NT2/D1 (cell line): ENCODE measurements at regions not wholly inside any gene's neighbourhood (a gene's known extent, or its start where the extent isn't known, plus 50 kb on each side); places are given as distances from the start of the nearest gene placed in this dataset.

Experiments
- DNase-seq: peaks from one replicate; pipeline ENCODE4 v3.0.0-alpha.2; 2011; ENCODE audit warnings: low read depth, low spot score
- H3K27me3 ChIP-seq: 2 replicates; pipeline ENCODE4 v1.6.0; 2011; ENCODE audit warnings: mild to moderate bottlenecking; ENCODE audit not compliant: insufficient read length, insufficient read depth
- H3K36me3 ChIP-seq: 2 replicates; pipeline ENCODE4 v1.6.1; 2011; ENCODE audit warnings: mild to moderate bottlenecking, low read length, mixed read lengths; ENCODE audit not compliant: insufficient read depth, insufficient read length
- H3K4me1 ChIP-seq: 2 replicates; pipeline ENCODE4 v1.5.1; 2011; ENCODE audit not compliant: insufficient read depth, insufficient read length
- H3K4me3 ChIP-seq: 2 replicates; pipeline ENCODE4 v1.5.1; 2011; ENCODE audit warnings: low read depth; ENCODE audit not compliant: insufficient read length
- H3K9ac ChIP-seq: 2 replicates; pipeline ENCODE4 v1.6.0; 2011; ENCODE audit warnings: low read depth; ENCODE audit not compliant: insufficient read length
- H3K9me3 ChIP-seq: 2 replicates; pipeline ENCODE4 v1.5.1; 2011; ENCODE audit warnings: mild to moderate bottlenecking, low read length; ENCODE audit not compliant: insufficient read depth
- SUZ12 ChIP-seq: IDR thresholded peaks from 2 replicates; pipeline ENCODE4 v1.6.1; 2011; ENCODE audit not compliant: insufficient read length, insufficient read depth; ENCODE audit errors: extremely low read depth
- YY1 ChIP-seq: IDR thresholded peaks from 2 replicates; pipeline ENCODE4 v1.6.1; 2011; ENCODE audit not compliant: insufficient read length, insufficient read depth
- ZNF274 ChIP-seq: IDR thresholded peaks from 2 replicates; pipeline ENCODE4 v1.6.1; 2011; ENCODE audit warnings: mild to moderate bottlenecking, low read depth, low read length

DNA sequence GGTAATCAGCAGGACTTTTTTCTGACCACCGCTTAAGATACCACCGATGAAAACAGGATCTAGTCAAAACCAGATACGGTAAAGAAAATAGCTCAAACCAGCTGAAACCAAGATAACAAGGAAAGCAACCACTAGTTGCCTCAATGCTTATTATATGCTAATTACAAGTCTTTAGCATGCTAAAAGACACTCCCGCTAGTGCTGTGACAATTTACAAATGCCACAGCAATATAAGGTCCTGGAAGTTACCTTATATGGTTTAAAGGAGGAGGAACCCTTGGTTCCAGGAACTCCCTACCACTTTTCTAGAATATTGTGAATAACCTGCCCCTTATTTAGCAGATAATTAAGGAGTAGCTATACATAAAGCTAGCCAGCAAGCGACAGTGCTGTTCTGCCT lies 976.4 kb upstream of the SEL1L start:
- no peak for TF ChIP-seq YY1
- no peak for TF ChIP-seq ZNF274
- TF ChIP-seq SUZ12, result no peak
- no peak for DNase-seq
- H3K9me3 ChIP-seq, result no peaks in the 10 kb centered on the region
- no peaks in the 10 kb centered on the region for H3K36me3 ChIP-seq
- no peaks in the 10 kb centered on the region for H3K27me3 ChIP-seq
- H3K4me1 ChIP-seq, result no peaks in the 10 kb centered on the region
- no peak overlapping the region for H3K9ac ChIP-seq
- H3K4me3 ChIP-seq, result no peak overlapping the region

DNA sequence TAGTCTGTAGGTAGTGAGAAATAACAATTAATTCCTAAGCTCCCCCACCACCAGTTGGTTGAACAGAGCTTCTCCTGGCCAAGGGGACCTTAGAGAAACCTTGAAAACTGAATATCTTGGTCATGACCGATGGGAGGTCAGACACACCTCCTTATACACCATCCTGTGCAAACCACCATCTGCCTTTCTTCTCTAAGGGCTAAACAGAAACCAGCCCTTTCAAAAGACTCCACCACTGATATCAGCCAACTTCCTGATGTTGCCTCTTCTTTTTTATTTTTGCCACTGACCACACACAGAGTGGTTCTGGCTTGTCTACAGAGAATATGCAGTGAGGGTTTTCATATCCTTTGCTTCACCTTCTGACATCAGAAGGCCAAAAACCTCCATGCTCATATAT lies 977.7 kb upstream of the SEL1L start:
- Histone ChIP-seq H3K9ac (no peak overlapping the region), H3K4me1 (no peaks in the 10 kb centered on the region), H3K9me3 (no peaks in the 10 kb centered on the region), H3K27me3 (no peaks in the 10 kb centered on the region), H3K4me3 (no peak overlapping the region), H3K36me3 (no peaks in the 10 kb centered on the region)
- TF ChIP-seq ZNF274, result no peak
- no peak for TF ChIP-seq SUZ12
- TF ChIP-seq YY1, result no peak
- DNase-seq, result no peak

DNA sequence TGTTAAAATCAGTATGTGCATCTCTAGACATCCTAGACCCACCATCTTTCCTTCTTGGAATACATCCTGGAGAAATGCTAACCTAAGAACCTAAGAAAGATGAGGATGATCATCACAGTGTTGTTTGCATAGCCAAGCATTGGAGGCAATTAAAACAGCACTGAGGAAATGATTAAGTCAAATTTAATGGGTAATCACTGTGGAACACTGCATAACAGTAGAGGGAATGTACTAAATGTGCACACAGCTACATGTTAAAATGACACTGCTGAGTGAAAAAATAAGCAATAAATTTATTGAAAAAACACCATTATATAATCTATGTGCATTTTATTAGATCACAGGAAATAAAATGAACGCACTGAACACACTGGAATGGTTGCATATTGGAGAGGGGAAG lies 987.1 kb upstream of the SEL1L start:
- no peak for DNase-seq
- Histone ChIP-seq H3K9me3 (no peaks in the 10 kb centered on the region), H3K9ac (no peak overlapping the region), H3K4me1 (no peaks in the 10 kb centered on the region), H3K27me3 (no peaks in the 10 kb centered on the region), H3K36me3 (no peaks in the 10 kb centered on the region), H3K4me3 (no peak overlapping the region)
- no peak for TF ChIP-seq YY1
- no peak for TF ChIP-seq SUZ12
- TF ChIP-seq ZNF274, result no peak

DNA sequence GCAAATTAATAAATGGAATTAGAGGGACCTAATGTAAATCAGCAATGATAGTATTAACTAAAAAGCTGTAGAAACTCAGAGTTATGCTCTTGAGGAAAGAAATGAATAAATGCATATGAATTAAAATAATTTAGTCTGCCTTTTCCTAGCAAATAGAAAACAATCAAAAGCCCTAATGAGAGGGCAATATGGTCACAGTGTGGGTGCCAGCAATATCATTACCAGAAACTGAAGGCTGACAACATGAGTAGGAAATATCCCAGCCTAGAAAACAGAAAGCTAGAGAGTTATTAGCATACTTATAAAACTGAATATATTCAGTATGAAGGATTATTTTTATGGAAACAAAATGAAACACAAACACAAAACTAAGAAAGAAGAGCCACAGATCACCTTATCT lies 987.5 kb upstream of the SEL1L start:
- Histone ChIP-seq H3K27me3 (no peaks in the 10 kb centered on the region), H3K4me1 (no peaks in the 10 kb centered on the region), H3K4me3 (no peak overlapping the region), H3K9me3 (no peaks in the 10 kb centered on the region), H3K36me3 (no peaks in the 10 kb centered on the region), H3K9ac (no peak overlapping the region)
- DNase-seq, result no peak
- TF ChIP-seq ZNF274 (no peak), YY1 (no peak), SUZ12 (no peak)

DNA sequence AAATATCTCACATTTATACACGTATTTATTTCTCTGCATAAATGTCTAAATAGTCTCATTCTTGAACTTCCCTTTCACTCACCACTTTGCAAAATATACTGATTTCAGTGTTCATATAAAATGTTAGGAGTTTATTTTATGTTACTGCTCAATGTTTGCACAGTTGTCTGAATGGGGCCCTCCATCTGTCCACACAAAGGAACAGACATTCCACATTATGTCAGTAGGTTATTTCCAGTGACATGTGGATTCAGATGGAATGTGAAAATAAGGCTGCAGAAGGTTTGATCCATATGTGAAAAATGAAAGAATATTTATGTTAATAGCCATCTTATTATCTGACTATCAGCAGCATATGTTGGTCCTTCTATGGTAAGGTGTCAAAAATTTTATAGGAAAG lies 994.4 kb upstream of the SEL1L start:
- TF ChIP-seq SUZ12, result no peak
- no peak for TF ChIP-seq YY1
- TF ChIP-seq ZNF274, result no peak
- Histone ChIP-seq H3K4me3 (no peak overlapping the region), H3K27me3 (no peaks in the 10 kb centered on the region), H3K9ac (no peak overlapping the region), H3K4me1 (no peaks in the 10 kb centered on the region), H3K36me3 (no peaks in the 10 kb centered on the region), H3K9me3 (no peaks in the 10 kb centered on the region)
- DNase-seq, result no peak

DNA sequence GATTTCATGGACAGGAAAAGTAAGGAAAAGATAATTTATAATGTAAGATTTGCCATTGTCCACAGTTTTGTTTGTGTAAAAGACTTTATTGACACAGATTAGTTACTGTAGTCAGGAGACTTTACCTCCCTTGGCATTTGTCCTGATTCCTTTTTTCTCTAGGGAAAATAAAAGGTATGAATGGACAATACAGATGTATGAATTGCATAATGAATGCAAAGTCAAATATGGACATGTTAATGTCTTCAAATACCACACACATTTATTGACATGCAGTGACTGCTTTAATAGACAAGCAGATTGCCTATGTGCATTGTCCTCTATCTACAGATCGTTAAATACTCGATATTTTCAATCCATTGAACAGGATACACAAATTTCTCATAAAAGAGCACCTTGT lies 999.7 kb upstream of the SEL1L start:
- Histone ChIP-seq H3K9ac (no peak overlapping the region), H3K27me3 (no peaks in the 10 kb centered on the region), H3K36me3 (no peaks in the 10 kb centered on the region), H3K9me3 (no peaks in the 10 kb centered on the region), H3K4me3 (no peak overlapping the region), H3K4me1 (no peaks in the 10 kb centered on the region)
- no peak for DNase-seq
- TF ChIP-seq ZNF274 (no peak), YY1 (no peak), SUZ12 (no peak)

DNA sequence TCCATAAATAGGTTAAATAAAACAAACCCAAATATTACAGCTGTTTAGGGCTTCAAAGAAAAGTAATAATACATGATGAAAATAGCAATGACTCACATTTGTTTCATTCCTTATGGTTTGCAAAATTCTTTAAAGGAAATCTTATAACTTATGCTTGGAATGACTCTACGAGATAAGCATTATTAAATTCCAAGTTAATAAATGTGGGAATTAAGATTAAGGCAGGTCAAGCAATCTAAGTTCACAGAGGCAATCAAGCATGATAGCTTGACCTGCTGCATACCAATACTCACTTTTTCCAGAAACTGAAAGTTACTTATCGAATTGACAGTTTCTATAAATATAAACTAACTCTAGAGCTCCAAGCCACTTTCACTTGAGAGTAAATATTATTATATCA lies 1002.9 kb upstream of the SEL1L start:
- DNase-seq, result no peak
- no peak overlapping the region for H3K4me3 ChIP-seq
- no peak overlapping the region for H3K9ac ChIP-seq
- H3K4me1 ChIP-seq, result no peaks in the 10 kb centered on the region
- no peaks in the 10 kb centered on the region for H3K36me3 ChIP-seq
- TF ChIP-seq YY1 (no peak), SUZ12 (no peak), ZNF274 (no peak)
- no peaks in the 10 kb centered on the region for H3K9me3 ChIP-seq
- H3K27me3 ChIP-seq, result no peaks in the 10 kb centered on the region

DNA sequence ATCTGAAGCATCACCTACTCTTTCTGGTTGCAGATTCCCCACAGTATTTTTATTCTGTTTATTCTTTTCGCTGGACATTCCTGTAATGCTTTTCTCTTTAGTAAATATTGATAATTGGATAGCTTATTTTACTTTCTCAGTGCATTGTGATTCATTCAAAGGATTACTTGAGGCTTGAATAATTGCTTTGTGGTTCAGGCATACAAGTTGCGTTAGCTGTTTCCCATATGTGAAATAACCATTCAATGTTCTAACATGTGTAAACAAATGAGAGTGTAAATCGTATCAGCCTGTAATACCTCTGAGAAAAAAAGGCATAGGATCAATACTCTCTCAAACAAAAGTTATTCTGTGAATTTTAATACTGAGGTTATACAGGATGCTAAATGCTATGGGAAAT lies 1004.2 kb upstream of the SEL1L start:
- no peak for DNase-seq
- TF ChIP-seq YY1 (no peak), ZNF274 (no peak), SUZ12 (no peak)

More for the DNA sequence above, 1004.2 kb upstream of the SEL1L start:
- no peak overlapping the region for H3K9ac ChIP-seq
- H3K9me3 ChIP-seq, result no peaks in the 10 kb centered on the region
- no peak overlapping the region for H3K4me3 ChIP-seq
- no peaks in the 10 kb centered on the region for H3K27me3 ChIP-seq
- no peaks in the 10 kb centered on the region for H3K4me1 ChIP-seq
- no peaks in the 10 kb centered on the region for H3K36me3 ChIP-seq
